ENCODE measurements at regions not wholly inside any gene's neighbourhood (a gene's known extent, or its start where the extent isn't known, plus 50 kb on each side); places are given as distances from the start of the nearest gene placed in this dataset.

GRCh38 chr9:115422932-115423440 is 305.0 kb upstream of the TNC start:
- H3K18ac ChIP-seq (ENCODE audit: insufficient read length, low read depth, low read length), result no peak overlapping the region
- H3K14ac ChIP-seq (ENCODE audit: insufficient read depth, low read length), result no peak overlapping the region
- no peak for DNase-seq
- no peak overlapping the region for H3K23ac ChIP-seq (ENCODE audit: insufficient read length, low read depth, low read length)
- no peaks in the 10 kb centered on the region for H3K4me1 Mint-ChIP-seq
- no peak overlapping the region for H4K5ac ChIP-seq (ENCODE audit: insufficient read length, low read depth, low read length)
- H4K8ac ChIP-seq (replicated peaks; ENCODE audit: insufficient read length, low read depth, low read length), result no peak overlapping the region
- H3K4me2 ChIP-seq (ENCODE audit: insufficient read depth, insufficient read length, low read length), result no peak overlapping the region
- peaks cover 32 to 35% of the 10 kb centered on the region in 2 experiments for H3K9me3 Mint-ChIP-seq
- H3K9ac ChIP-seq (ENCODE audit: extremely low read depth, insufficient read length, low read length), result no peak overlapping the region
- H3K4ac ChIP-seq (ENCODE audit: low read depth, low read length), result no peak overlapping the region
- peaks cover 16 to 39% (median 32%) of the 10 kb centered on the region in 3 experiments for H3K36me3 Mint-ChIP-seq (ENCODE audit: insufficient read depth in 1 of 3, low read depth in 3 of 3)
- H2BK5ac ChIP-seq (ENCODE audit: insufficient read length, low read length), result no peak overlapping the region
- H2AK5ac ChIP-seq (ENCODE audit: insufficient read length, low read length), result no peak overlapping the region
- WGBS (ENCODE audit: extremely low coverage, insufficient read length, low lambda C conversion rate), result no CpG with 5 or more reads among the region's 6 CpGs
- no peak overlapping the region for H4K91ac ChIP-seq (ENCODE audit: insufficient read length, low read depth, low read length)
- no peaks in the 10 kb centered on the region for H3K4me1 ChIP-seq (ENCODE audit: insufficient read depth, low read length)
- no peak overlapping the region for H3T11ph ChIP-seq (ENCODE audit: low read length)
- no peaks in the 10 kb centered on the region for H3K79me1 ChIP-seq (ENCODE audit: insufficient read depth, low read depth, low read length, poor library complexity, severe bottlenecking)
- no peaks in the 10 kb centered on the region for H3K79me2 ChIP-seq (ENCODE audit: insufficient read depth, low read length)
- H2BK15ac ChIP-seq (ENCODE audit: low read depth, low read length), result no peak overlapping the region
- H3K27me3 Mint-ChIP-seq (ENCODE audit: low read depth), result no peaks in the 10 kb centered on the region
- no peaks in the 10 kb centered on the region for H3K23me2 ChIP-seq (ENCODE audit: insufficient read length, low read depth, low read length, poor library complexity, severe bottlenecking)
- H3K56ac ChIP-seq (ENCODE audit: insufficient read length, low read depth, low read length), result no peak overlapping the region
- no peak overlapping the region for H2BK12ac ChIP-seq (ENCODE audit: insufficient read length, low read depth, low read length)
- no peak overlapping the region for H2BK120ac ChIP-seq (ENCODE audit: low read depth, low read length, poor library complexity, severe bottlenecking)
- H2AFZ ChIP-seq (ENCODE audit: low read length), result no peak overlapping the region
- no peak overlapping the region for H3K4me3 Mint-ChIP-seq
- H4K20me1 ChIP-seq (ENCODE audit: control insufficient read depth, insufficient read depth, insufficient read length), result no peaks in the 10 kb centered on the region
- H2BK20ac ChIP-seq (ENCODE audit: low read depth, low read length, poor library complexity, severe bottlenecking), result no peak overlapping the region
- H3K27ac ChIP-seq (ENCODE audit: insufficient read length, low read depth, low read length), result no peak overlapping the region
- peaks cover 6% of the 10 kb centered on the region for H3K9me3 ChIP-seq (ENCODE audit: control insufficient read depth, low read depth, low read length)
- H3K27ac Mint-ChIP-seq, result no peak overlapping the region
- no peaks in the 10 kb centered on the region for H3K27me3 ChIP-seq (ENCODE audit: insufficient read depth, low read length)
- TF ChIP-seq CTCF (conservative IDR thresholded peaks at IDR 0.05), result no peak
